Body of pancreas (tissue), 4 donors: ENCODE measurements at regions not wholly inside any gene's neighbourhood (a gene's known extent, or its start where the extent isn't known, plus 50 kb on each side); places are given as distances from the start of the nearest gene placed in this dataset.
"Not testable (repeated sequence)": the region's sequence is repeated elsewhere in the genome, so short reads cannot be mapped to it uniquely, and the experiment has no call there.

Experiments
- POLR2A ChIP-seq, 3 donors: fragments of 450-650 bp; IDR thresholded peaks; one replicate each; pipeline ENCODE4 v1.6.1; 2016; ENCODE audit warnings: antibody characterized with exemption in 3 of 3, mild to moderate bottlenecking in 2 of 3
- TF ChIP-seq, protein P1 (sequence below), 7 experiments: fragments of 450-650 bp in 4 of 7; fragments of 200-600 bp in 3 of 7; sonication (generic) in 3 of 7; IDR thresholded peaks; one replicate each; pipeline ENCODE4 v1.5.1; 2016 to 2019; ENCODE audit warnings: antibody characterized with exemption in 7 of 7

DNA sequence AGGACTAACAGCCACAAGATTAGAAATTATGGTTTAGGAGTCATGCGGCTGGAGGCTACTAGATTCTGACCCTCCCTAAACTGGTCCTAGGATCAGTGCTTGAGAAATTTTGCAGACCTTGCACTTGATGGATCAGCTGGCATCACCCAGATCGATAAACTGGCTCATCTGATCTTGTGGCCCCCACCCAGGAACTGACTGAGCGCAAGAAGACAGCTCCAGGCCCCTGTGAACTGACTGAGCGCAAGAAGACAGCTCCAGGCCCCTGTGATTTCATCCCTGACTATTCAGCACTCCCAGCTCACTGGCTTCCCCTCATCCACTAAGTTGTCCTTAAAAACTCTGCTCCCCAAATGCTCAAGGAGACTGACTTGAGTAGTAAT, 67.8 kb downstream of the MRPL36 start:
- TF ChIP-seq, protein P1, sequence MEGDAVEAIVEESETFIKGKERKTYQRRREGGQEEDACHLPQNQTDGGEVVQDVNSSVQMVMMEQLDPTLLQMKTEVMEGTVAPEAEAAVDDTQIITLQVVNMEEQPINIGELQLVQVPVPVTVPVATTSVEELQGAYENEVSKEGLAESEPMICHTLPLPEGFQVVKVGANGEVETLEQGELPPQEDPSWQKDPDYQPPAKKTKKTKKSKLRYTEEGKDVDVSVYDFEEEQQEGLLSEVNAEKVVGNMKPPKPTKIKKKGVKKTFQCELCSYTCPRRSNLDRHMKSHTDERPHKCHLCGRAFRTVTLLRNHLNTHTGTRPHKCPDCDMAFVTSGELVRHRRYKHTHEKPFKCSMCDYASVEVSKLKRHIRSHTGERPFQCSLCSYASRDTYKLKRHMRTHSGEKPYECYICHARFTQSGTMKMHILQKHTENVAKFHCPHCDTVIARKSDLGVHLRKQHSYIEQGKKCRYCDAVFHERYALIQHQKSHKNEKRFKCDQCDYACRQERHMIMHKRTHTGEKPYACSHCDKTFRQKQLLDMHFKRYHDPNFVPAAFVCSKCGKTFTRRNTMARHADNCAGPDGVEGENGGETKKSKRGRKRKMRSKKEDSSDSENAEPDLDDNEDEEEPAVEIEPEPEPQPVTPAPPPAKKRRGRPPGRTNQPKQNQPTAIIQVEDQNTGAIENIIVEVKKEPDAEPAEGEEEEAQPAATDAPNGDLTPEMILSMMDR (IDR thresholded peaks at IDR 0.05): not testable (repeated sequence)
- TF ChIP-seq POLR2A (IDR thresholded peaks at IDR 0.05): not testable (repeated sequence)
